PC-3 (cell line): ENCODE measurements at regions not wholly inside any gene's neighbourhood (a gene's known extent, or its start where the extent isn't known, plus 50 kb on each side); places are given as distances from the start of the nearest gene placed in this dataset.

Source experiments
- ATAC-seq: fragments of 200-7000 bp; cut with Tn5 transposase; 2 replicates; pipeline ENCODE4 v1.9.1; 2020; ENCODE audit warnings: mild to moderate bottlenecking, moderate library complexity
- BruUV-seq: library from RNA; stranded (reverse); fragments of 400-500 nt; replicated peaks from 2 replicates; lab custom pipeline; 2021; lab: Mats Ljungman, UMichigan
- CTCF ChIA-PET: fragments of 300-600 bp; sonication (Branson Sonifier 250); formaldehyde crosslinking; loops from one replicate; lab custom pipeline; 2022; ENCODE audit warnings: antibody characterized with exemption; lab: Charles Lee
- POLR2A ChIA-PET: fragments of 300-600 bp; sonication (Branson Sonifier 250); formaldehyde crosslinking; loops from one replicate; lab custom pipeline; 2022; ENCODE audit warnings: antibody characterized with exemption; ENCODE audit not compliant: unreplicated experiment; lab: Charles Lee
- DNase-seq: peaks from one replicate; pipeline ENCODE4 v3.0.0-alpha.2; 2015
- H2AFZ ChIP-seq: fragments of 300-600 bp; sonication (generic); 2 replicates; pipeline ENCODE4 v1.6.0; 2016; ENCODE audit warnings: antibody characterized with exemption, low read length
- H3F3A ChIP-seq: fragments of 300-600 bp; sonication (generic); one replicate; pipeline ENCODE4 v1.6.0; 2017; ENCODE audit warnings: antibody characterized with exemption, low read length, control low read depth, mild to moderate bottlenecking; ENCODE audit not compliant: unreplicated experiment
- H3K27ac ChIP-seq: fragments of 300-600 bp; sonication (generic); 2 replicates; pipeline ENCODE4 v1.5.1; 2016; ENCODE audit warnings: mild to moderate bottlenecking, low read length
- H3K27me3 ChIP-seq: fragments of 300-600 bp; sonication (generic); 2 replicates; pipeline ENCODE4 v1.6.1; 2016; ENCODE audit warnings: low read length, mixed read lengths
- H3K36me3 ChIP-seq: fragments of 300-600 bp; sonication (generic); 2 replicates; pipeline ENCODE4 v1.6.1; 2016; ENCODE audit warnings: low read depth, mixed run types, low read length, mixed read lengths
- H3K4me1 ChIP-seq: fragments of 300-600 bp; sonication (generic); 2 replicates; pipeline ENCODE4 v1.5.1; 2016; ENCODE audit warnings: low read length; ENCODE audit not compliant: insufficient read depth
- H3K4me2 ChIP-seq: fragments of 300-600 bp; sonication (generic); 2 replicates; pipeline ENCODE4 v1.6.0; 2016; ENCODE audit warnings: low read length
- H3K4me3 ChIP-seq: fragments of 300-600 bp; sonication (generic); 2 replicates; pipeline ENCODE4 v1.5.1; 2016; ENCODE audit warnings: mild to moderate bottlenecking, low read length, mixed read lengths
- H3K79me2 ChIP-seq: fragments of 300-600 bp; sonication (generic); 2 replicates; pipeline ENCODE4 v1.6.1; 2017; ENCODE audit warnings: low read length, mixed read lengths
- H3K9ac ChIP-seq: fragments of 300-600 bp; sonication (generic); 2 replicates; pipeline ENCODE4 v1.6.0; 2016; ENCODE audit warnings: mild to moderate bottlenecking, low read length
- H3K9me2 ChIP-seq: fragments of 300-600 bp; sonication (generic); replicated peaks from 2 replicates; pipeline ENCODE4 v1.6.1; 2016; ENCODE audit warnings: mixed run types, low read length, mixed read lengths
- H3K9me3 ChIP-seq: fragments of 300-600 bp; sonication (generic); 2 replicates; pipeline ENCODE4 v1.6.1; 2016; ENCODE audit warnings: low read length, mixed read lengths
- H4K20me1 ChIP-seq: fragments of 300-600 bp; sonication (generic); 2 replicates; pipeline ENCODE4 v1.6.1; 2016; ENCODE audit warnings: low read length, mixed read lengths
- CTCF ChIP-seq: fragments of 300-600 bp; sonication (generic); conservative IDR thresholded peaks from 2 replicates; pipeline ENCODE4 v1.5.1; 2017; ENCODE audit warnings: antibody characterized with exemption, low read depth, mild to moderate bottlenecking, low read length
- EZH2 ChIP-seq: fragments of 300-600 bp; sonication (generic); IDR thresholded peaks from one replicate; pipeline ENCODE4 v1.6.1; 2017; ENCODE audit warnings: antibody characterized with exemption, mild to moderate bottlenecking, low read length; ENCODE audit not compliant: unreplicated experiment
- EZH2phosphoT487 ChIP-seq: fragments of 300-600 bp; sonication (generic); IDR thresholded peaks from 2 replicates; pipeline ENCODE4 v1.6.1; 2018; ENCODE audit warnings: mild to moderate bottlenecking, antibody characterized with exemption, low read length, borderline replicate concordance
- intact Hi-C: fragments of 100-400 bp; cut with micrococcal nuclease; formaldehyde crosslinking; loops from 2 replicates; pipeline ENCODE4 v1.9.0; 2023

- BruUV-seq, result no TSS peak
- ATAC-seq (no peak), DNase-seq (peak; percentile 52)
- H3K4me1 ChIP-seq, result peaks cover 23% of the 10 kb centered on the region
- no peak overlapping the region for H2AFZ ChIP-seq
- no peak overlapping the region for H3K4me2 ChIP-seq
- no peak overlapping the region for H3K4me3 ChIP-seq
- H3K27me3 ChIP-seq, result no peaks in the 10 kb centered on the region
- H3K9me3 ChIP-seq, result no peaks in the 10 kb centered on the region
- no peaks in the 10 kb centered on the region for H3K9me2 ChIP-seq
- H3K27ac ChIP-seq, result no peak overlapping the region
- no peak for TF ChIP-seq EZH2phosphoT487
- no peak for TF ChIP-seq EZH2
- no peak for TF ChIP-seq CTCF
- no peaks in the 10 kb centered on the region for H4K20me1 ChIP-seq
- H3K36me3 ChIP-seq, result no peaks in the 10 kb centered on the region
- ChIA-PET CTCF (no interaction called here), POLR2A (no interaction called here)
- no peak overlapping the region for H3K9ac ChIP-seq
- H3F3A ChIP-seq, result no peaks in the 10 kb centered on the region
- H3K79me2 ChIP-seq, result no peaks in the 10 kb centered on the region
- intact Hi-C loops, result no loop called here
Observed at GRCh38 chr16:87210894-87211293, 106.3 kb downstream of the C16orf95 start.

GRCh38 chr16:87212026-87212425, 105.2 kb downstream of the C16orf95 start:
- CTCF ChIA-PET, result no interaction called here
- no peak for ATAC-seq
- Histone ChIP-seq H4K20me1 (no peaks in the 10 kb centered on the region), H3K27me3 (no peaks in the 10 kb centered on the region), H3K4me1 (peaks cover 19% of the 10 kb centered on the region), H3K79me2 (no peaks in the 10 kb centered on the region), H3K4me3 (no peak overlapping the region), H3F3A (no peaks in the 10 kb centered on the region), H3K9me2 (no peaks in the 10 kb centered on the region), H3K9me3 (no peaks in the 10 kb centered on the region), H3K9ac (no peak overlapping the region), H3K4me2 (no peak overlapping the region), H3K27ac (no peak overlapping the region), H3K36me3 (no peaks in the 10 kb centered on the region), H2AFZ (no peak overlapping the region)
- no TSS peak for BruUV-seq
- intact Hi-C loops, result no loop called here
- TF ChIP-seq EZH2 (no peak), EZH2phosphoT487 (no peak), CTCF (no peak)
- POLR2A ChIA-PET, result no interaction called here
- peak; percentile 7 for DNase-seq

GRCh38 chr16:87213536-87213935, 103.7 kb downstream of the C16orf95 start:
- TF ChIP-seq EZH2phosphoT487 (no peak), EZH2 (no peak), CTCF (no peak)
- Histone ChIP-seq H3K4me3 (no peak overlapping the region), H3K27me3 (no peaks in the 10 kb centered on the region), H3K4me2 (no peak overlapping the region), H3K79me2 (no peaks in the 10 kb centered on the region), H3K9me3 (no peaks in the 10 kb centered on the region), H3K9me2 (no peaks in the 10 kb centered on the region), H4K20me1 (no peaks in the 10 kb centered on the region), H3K27ac (no peak overlapping the region), H2AFZ (no peak overlapping the region), H3K36me3 (no peaks in the 10 kb centered on the region), H3F3A (no peaks in the 10 kb centered on the region), H3K4me1 (peaks cover 8% of the 10 kb centered on the region; the same call in 1 of the 2 replicates), H3K9ac (no peak overlapping the region)
- no peak for DNase-seq
- intact Hi-C loops, result no loop called here
- BruUV-seq, result no TSS peak
- ChIA-PET POLR2A (no interaction called here), CTCF (no interaction called here)
- ATAC-seq, result no peak
